ENCODE measurements at regions not wholly inside any gene's neighbourhood (a gene's known extent, or its start where the extent isn't known, plus 50 kb on each side); places are given as distances from the start of the nearest gene placed in this dataset.

DNA sequence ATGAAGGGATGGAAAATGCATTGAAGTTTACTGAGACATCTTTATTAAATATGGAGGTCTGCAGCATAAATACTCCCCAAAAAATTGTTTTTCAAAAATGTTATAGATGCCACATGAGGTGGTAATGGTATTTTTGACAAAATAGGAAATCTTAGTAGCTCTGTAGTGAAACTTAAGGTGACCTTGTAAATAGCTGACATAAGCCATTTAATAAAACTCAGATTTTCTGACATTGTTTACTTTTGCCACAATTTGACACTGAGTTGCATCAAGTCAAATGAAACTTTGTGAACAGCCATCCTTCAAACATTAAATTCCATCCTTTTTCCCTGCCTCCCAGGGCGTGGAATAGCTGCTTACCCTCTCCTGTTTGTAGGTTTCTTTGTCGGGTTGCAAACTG, 953.1 kb downstream of the PCDH17 start:
- TF ChIP-seq YY1 (tag by site-specific recombination; IDR thresholded peaks at IDR 0.05) (no peak), ZNF138 (tag by site-specific recombination; IDR thresholded peaks at IDR 0.05; ENCODE audit: borderline replicate concordance) (no peak), ZNF114 (tag by site-specific recombination; IDR thresholded peaks at IDR 0.05) (no peak), ZNF837 (tag by site-specific recombination; IDR thresholded peaks at IDR 0.05) (no peak), GLI2 (tag by site-specific recombination; IDR thresholded peaks at IDR 0.05; ENCODE audit: borderline replicate concordance, low read depth) (no peak), ZNF324 (tag by site-specific recombination; IDR thresholded peaks at IDR 0.05) (no peak)
- TF ChIP-seq, protein P1, sequence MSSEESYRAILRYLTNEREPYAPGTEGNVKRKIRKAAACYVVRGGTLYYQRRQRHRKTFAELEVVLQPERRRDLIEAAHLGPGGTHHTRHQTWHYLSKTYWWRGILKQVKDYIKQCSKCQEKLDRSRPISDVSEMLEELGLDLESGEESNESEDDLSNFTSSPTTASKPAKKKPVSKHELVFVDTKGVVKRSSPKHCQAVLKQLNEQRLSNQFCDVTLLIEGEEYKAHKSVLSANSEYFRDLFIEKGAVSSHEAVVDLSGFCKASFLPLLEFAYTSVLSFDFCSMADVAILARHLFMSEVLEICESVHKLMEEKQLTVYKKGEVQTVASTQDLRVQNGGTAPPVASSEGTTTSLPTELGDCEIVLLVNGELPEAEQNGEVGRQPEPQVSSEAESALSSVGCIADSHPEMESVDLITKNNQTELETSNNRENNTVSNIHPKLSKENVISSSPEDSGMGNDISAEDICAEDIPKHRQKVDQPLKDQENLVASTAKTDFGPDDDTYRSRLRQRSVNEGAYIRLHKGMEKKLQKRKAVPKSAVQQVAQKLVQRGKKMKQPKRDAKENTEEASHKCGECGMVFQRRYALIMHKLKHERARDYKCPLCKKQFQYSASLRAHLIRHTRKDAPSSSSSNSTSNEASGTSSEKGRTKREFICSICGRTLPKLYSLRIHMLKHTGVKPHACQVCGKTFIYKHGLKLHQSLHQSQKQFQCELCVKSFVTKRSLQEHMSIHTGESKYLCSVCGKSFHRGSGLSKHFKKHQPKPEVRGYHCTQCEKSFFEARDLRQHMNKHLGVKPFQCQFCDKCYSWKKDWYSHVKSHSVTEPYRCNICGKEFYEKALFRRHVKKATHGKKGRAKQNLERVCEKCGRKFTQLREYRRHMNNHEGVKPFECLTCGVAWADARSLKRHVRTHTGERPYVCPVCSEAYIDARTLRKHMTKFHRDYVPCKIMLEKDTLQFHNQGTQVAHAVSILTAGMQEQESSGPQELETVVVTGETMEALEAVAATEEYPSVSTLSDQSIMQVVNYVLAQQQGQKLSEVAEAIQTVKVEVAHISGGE (tag by site-specific recombination; conservative IDR thresholded peaks at IDR 0.05; ENCODE audit: low read depth), result no peak
- TF ChIP-seq, protein P2, sequence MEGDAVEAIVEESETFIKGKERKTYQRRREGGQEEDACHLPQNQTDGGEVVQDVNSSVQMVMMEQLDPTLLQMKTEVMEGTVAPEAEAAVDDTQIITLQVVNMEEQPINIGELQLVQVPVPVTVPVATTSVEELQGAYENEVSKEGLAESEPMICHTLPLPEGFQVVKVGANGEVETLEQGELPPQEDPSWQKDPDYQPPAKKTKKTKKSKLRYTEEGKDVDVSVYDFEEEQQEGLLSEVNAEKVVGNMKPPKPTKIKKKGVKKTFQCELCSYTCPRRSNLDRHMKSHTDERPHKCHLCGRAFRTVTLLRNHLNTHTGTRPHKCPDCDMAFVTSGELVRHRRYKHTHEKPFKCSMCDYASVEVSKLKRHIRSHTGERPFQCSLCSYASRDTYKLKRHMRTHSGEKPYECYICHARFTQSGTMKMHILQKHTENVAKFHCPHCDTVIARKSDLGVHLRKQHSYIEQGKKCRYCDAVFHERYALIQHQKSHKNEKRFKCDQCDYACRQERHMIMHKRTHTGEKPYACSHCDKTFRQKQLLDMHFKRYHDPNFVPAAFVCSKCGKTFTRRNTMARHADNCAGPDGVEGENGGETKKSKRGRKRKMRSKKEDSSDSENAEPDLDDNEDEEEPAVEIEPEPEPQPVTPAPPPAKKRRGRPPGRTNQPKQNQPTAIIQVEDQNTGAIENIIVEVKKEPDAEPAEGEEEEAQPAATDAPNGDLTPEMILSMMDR (tag by site-specific recombination; IDR thresholded peaks at IDR 0.05), result no peak
- TF ChIP-seq, protein P3, sequence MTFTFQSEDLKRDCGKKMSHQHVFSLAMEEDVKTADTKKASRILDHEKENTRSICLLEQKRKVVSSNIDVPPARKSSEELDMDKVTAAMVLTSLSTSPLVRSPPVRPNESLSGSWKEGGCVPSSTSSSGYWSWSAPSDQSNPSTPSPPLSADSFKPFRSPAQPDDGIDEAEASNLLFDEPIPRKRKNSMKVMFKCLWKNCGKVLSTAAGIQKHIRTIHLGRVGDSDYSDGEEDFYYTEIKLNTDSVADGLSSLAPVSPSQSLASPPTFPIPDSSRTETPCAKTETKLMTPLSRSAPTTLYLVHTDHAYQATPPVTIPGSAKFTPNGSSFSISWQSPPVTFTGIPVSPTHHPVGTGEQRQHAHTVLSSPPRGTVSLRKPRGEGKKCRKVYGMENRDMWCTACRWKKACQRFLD (tag by site-specific recombination; IDR thresholded peaks at IDR 0.05), result no peak
- TF ChIP-seq, protein P4, sequence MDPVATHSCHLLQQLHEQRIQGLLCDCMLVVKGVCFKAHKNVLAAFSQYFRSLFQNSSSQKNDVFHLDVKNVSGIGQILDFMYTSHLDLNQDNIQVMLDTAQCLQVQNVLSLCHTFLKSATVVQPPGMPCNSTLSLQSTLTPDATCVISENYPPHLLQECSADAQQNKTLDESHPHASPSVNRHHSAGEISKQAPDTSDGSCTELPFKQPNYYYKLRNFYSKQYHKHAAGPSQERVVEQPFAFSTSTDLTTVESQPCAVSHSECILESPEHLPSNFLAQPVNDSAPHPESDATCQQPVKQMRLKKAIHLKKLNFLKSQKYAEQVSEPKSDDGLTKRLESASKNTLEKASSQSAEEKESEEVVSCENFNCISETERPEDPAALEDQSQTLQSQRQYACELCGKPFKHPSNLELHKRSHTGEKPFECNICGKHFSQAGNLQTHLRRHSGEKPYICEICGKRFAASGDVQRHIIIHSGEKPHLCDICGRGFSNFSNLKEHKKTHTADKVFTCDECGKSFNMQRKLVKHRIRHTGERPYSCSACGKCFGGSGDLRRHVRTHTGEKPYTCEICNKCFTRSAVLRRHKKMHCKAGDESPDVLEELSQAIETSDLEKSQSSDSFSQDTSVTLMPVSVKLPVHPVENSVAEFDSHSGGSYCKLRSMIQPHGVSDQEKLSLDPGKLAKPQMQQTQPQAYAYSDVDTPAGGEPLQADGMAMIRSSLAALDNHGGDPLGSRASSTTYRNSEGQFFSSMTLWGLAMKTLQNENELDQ (tag by site-specific recombination; IDR thresholded peaks at IDR 0.05; ENCODE audit: low read depth), result no peak
- TF ChIP-seq, protein P5, sequence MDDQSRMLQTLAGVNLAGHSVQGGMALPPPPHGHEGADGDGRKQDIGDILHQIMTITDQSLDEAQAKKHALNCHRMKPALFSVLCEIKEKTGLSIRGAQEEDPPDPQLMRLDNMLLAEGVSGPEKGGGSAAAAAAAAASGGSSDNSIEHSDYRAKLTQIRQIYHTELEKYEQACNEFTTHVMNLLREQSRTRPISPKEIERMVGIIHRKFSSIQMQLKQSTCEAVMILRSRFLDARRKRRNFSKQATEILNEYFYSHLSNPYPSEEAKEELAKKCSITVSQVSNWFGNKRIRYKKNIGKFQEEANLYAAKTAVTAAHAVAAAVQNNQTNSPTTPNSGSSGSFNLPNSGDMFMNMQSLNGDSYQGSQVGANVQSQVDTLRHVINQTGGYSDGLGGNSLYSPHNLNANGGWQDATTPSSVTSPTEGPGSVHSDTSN (CRISPR knock-in tag; IDR thresholded peaks at IDR 0.05), result no peak

Measured in HEK293 (cell line).